GM18505 (cell line): ENCODE measurements at regions not wholly inside any gene's neighbourhood (a gene's known extent, or its start where the extent isn't known, plus 50 kb on each side); places are given as distances from the start of the nearest gene placed in this dataset.

ENCODE experiments used
- ATAC-seq: cut with Tn5 transposase; IDR thresholded peaks from one replicate; pipeline ENCODE4 v1.9.1; 2021; ENCODE audit not compliant: unreplicated experiment
- POLR2A ChIP-seq: IDR thresholded peaks from 4 replicates; pipeline ENCODE4 v1.6.1; 2011; ENCODE audit warnings: borderline replicate concordance; ENCODE audit not compliant: insufficient read depth, insufficient read length; ENCODE audit errors: extremely low read depth

DNA sequence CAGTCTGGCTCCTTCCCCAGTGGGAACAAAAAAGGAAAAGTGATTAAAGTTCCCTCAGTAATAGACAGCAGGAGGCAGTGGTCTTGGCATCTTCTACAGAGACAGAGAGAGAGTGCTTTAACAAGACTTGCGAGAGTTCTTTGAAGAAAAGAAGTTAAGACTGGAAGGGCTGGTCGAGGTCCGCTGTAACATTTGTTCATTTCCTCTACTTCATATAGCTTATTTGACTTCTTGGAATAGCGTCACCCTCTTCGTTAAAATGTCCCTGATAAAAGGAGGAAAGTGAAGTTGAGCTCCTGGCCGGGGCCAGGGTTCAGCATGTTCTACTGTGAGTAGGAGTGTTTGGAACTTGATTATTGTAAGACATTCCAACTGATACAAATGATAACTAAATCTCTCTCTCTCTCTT lies 179.8 kb downstream of the SLIT2 start:
- no peak for ATAC-seq
- TF ChIP-seq POLR2A = no peak

DNA sequence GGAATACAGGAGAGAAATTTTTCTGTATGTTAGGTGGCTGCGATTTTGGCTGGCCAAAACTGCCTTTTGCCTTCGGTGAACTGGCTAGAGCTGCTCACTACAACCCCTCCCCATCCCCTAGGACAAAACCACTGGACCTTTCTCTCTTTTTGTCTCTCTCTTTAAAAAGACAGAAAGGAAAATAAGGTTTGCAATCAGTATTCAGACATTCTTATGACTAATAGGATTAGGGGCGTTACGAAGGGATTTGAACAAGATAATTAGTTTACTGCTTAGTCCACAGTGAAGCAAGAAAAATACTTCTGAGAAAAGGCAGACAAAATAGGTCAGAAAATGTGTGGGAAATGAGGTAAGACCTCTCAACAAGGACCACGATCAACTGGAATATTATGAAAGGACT lies 180.4 kb downstream of the SLIT2 start:
- TF ChIP-seq POLR2A = no peak
- no peak for ATAC-seq

DNA sequence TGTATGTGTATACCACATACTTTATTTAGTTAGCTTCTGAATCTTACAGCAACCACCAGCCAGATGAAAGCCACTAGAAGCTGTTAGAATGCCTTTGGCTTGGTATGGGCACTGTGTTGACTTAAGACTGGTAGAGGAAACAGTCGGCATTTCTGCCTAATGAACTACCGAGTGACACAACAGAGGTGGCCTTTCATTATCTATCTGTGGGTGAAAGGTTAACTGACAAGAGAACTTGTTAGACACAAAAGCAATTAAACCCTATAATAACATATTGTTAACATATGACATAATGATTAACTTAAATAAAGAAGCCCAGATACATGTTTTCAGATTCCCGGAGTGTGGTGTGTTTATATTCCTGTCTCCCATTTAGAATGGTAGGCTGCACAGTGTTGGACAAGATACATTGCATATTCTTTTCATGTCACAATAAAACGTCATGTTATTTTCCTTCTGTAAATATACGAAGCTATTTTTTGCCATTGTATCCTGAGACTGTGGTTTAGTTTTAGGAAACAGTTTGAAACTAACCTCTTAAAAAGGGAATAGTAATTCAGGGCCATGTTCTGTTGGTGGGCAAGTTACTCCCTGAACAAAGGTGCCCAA lies 181.5 kb downstream of the SLIT2 start:
- TF ChIP-seq POLR2A = no peak
- ATAC-seq = no peak

DNA sequence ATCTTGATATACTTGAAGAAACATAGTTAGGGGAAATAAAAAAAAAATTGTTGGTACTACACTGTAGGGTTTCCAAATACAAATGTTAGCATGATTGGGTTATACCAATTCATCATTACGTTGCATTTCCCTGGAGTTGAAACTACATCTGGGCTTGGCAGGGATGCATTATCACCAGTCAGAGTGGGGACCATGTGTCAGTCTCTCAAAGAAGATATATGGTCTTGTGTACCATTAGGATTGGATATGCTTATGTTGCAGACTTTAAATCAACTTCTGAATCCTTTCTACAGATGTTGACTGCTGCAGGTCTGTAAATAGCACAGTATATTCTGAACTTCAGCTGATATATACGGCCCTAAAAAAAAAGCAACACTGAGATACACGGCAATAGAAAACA lies 188.5 kb downstream of the SLIT2 start:
- TF ChIP-seq POLR2A = no peak
- no peak for ATAC-seq

DNA sequence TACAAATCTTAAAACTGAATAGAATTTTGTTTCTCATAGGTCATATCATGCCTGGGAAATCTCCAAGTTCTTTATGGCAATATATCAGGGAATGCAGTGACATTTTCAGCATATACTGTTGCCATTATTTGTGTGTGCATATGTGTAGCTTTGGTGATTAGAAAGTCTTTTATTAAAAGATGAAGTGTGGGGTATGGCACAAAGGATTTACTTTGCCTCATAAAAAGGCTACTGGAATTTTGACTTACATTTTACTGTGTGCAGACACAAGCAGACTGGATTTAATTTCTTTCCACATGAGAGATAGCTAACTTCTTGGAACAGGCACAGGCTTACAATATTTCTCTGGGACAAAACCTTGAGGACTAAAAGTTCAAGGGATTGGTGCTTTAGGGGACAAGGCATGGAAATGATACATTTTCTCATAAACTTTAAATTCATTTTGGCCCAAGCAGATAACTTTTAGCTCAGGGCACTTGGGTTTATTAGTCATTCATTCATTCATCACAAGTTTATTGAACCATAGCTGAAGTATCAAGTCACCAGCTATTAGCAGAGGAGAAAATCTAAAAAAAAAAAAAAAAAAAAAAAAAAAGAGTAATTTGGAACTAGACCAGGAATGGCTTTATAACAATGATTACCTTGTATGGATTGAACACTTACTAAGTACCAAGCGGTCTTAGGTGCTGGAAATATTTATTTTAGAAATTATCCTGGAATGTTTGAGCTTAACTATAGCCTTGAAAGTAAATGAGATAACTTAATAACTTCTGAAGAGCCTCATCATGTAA lies 191.5 kb downstream of the SLIT2 start:
- ATAC-seq = no peak
- no peak for TF ChIP-seq POLR2A

DNA sequence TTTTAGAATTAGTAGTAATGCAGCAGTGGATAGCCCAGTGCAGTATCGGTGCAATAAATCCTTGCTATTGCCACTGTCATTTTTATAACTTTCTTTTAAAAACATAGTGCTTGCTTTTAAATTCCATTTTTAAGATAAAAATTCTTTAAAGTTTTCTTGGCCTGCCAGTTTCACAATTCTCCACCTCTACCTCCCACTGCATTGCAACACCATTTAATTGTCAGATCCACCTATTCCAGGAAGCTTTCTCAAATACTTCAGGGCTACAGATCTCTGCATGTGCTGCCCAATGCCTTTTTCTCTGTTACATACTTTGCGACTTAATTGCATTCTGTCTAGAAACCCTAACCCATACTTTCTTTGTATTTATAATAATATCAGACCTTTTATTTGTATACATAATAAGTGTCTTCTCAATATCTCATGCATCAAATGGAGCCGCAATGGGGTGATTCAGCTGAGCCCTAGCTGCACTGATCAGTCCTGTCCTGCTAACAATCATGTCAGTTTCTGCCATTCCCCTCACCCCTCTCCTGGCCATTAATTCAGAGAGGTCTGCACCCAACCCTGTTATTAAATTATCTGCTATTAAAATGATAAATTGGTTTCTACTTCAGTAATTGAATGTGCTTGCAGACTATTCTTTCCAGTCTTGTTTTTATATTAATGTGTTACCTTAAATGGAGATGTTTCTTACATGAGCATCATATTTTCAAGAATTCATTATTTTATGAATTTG lies 193.1 kb downstream of the SLIT2 start:
- TF ChIP-seq POLR2A = no peak
- ATAC-seq = no peak

DNA sequence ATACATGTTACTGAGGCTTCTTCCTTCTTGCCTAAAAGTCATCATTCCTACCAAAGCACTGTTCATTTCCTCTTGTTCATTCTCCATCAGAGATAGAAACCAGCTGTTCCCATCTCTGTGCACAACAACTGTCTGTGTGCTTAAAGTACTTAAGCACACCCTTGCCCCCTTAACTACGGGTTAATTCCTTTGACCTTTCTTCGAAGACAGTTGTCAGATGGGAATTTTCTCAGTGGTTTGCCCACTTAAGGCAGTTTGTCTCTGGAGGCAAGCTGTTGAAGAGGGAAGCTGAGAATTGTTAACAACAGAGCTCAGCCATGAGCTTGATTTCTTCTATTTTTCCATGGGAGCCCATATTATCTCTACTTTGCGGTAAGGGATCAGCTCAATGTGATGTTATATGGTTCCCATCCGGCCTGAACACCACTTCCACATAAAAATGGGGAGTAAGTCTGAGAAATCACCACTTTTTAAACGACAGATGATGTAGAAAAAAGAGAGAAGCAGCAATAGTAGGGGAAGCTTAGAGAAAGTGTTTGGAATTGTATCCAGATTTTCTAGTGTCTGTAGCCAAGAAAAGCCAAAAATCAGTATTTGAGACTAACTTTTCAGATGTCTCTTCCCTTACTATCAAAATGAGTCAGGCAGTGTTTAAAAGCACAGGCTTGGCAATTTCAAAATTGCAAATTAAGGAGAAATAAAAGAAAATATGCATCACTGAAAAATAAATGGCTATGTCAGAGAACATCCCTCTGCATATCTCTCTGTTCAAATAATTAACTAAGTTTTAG lies 194.4 kb downstream of the SLIT2 start:
- TF ChIP-seq POLR2A = no peak
- ATAC-seq = no peak

DNA sequence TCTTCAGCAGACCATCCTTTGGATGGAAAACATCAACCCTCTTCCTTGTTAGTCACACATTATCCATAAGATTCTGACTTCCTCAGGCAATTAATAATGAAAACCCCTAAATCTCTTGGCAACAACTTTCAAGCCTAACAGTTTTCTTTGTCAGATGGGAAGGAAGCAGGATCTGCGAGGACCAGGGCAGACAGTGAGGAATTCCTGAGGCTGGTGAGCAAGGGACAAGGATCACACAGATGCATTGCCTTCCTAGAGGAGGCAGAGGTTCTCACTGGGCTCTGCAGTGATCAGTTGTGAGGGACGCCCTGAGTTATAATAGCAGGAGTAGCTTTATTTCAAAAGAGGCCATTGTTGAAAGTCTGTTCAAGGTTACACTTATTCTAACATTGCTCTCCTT lies 195.4 kb downstream of the SLIT2 start:
- no peak for TF ChIP-seq POLR2A
- no peak for ATAC-seq

DNA sequence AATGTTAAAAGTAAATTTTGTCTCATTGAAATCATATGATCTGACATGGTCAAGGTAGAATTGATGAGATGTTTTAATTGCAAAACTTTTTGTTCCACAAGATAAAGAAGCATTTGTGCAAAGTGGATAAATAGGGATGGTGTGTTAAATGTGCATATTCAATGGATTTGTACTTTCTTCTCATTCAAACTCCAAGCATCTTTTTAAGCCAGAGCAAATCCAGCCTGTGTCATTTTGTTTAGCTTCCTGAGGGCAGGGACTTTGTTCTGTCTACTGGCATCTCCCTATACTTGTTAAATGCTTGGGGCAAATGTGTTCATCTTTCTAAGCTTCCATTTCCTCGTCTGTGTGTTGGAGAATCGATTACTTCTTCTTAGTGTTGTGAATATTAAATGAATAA lies 200.3 kb downstream of the SLIT2 start:
- no peak for TF ChIP-seq POLR2A
- no peak for ATAC-seq

DNA sequence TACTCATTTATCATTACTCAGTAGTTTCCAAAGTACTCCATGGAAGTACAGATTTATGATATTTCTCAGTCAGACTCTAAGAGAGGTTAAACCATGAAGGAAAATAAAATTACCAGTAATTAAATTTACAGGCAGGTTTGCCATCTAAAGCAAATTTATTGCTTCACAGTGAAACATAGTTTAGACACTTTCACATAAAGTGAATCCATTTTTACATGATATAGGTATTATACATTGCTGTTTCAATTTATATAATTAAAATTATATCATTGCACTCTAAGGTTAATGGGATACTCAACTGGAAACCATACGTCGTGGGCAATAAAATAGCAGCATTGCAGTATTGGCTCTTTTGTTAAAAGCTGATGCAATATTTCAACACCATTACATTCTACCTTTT lies 202.8 kb downstream of the SLIT2 start:
- no peak for TF ChIP-seq POLR2A
- ATAC-seq = no peak

DNA sequence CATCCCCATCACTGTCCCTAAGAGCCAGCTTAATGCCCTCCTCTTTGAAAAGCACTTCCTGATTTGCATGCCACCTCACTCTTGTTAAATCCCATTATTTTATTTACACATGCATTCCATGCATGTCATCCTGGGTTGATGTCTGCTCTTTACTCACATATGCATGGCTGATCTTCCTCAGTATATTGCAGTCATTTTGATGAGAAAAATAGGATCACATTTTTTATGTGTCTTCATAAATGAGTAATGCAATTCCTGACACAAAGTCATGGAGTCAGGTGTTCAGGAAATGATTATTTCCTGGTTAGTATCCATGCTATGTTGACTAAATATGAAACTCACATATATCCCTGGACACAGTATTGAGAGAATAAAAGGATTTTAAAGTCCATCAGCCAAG lies 204.7 kb downstream of the SLIT2 start:
- TF ChIP-seq POLR2A = no peak
- ATAC-seq = no peak

DNA sequence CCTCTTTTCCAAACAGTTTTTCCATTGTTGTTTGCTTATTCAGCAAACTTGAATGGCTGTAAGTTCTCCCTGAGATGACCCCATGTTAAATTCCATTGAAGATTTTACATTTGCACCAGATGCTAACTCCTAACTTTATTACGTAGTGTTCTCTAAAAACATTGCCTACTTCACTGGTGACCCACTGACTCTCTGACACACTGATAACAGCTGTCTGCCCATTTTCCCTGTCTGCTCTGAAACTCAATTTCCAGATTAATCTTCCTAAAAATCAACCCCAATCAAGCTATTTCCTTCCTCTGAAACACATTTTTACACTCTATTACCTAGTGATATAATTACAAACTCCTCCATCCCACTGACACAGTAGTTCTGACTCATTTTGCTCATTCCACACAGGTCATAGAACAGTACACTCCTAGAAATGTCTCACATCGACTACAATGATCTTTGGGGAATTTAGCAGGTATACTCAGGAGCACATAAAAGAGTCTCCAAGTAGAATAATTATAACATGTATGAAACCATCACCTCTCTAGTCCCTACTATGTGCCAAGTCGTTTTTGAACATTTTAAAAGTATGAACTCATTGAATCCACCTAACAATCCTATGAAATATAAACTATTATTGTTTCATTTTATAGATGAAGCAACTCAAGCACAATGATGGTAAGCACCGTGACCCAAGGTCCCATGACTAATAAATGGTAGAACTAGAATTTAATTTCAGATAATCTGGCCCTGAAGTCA lies 210.9 kb downstream of the SLIT2 start:
- TF ChIP-seq POLR2A = no peak

DNA sequence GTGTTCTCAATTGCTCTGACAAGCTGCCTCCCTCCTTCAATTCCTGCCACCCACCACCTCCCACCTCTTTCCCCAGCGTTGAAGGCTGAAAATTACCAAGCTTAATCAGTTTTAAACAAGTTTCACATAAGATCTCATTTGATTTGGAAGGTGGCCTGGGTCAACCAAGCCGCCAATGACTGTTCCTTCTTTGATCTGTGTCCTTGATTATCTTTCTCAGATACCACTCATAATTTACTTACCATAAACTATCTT lies 211.4 kb downstream of the SLIT2 start:
- ATAC-seq = no peak

More for the DNA sequence above, 210.9 kb downstream of the SLIT2 start:
- no peak for ATAC-seq

More for the DNA sequence above, 211.4 kb downstream of the SLIT2 start:
- no peak for TF ChIP-seq POLR2A
